ENCODE measurements at regions not wholly inside any gene's neighbourhood (a gene's known extent, or its start where the extent isn't known, plus 50 kb on each side); places are given as distances from the start of the nearest gene placed in this dataset.

DNA sequence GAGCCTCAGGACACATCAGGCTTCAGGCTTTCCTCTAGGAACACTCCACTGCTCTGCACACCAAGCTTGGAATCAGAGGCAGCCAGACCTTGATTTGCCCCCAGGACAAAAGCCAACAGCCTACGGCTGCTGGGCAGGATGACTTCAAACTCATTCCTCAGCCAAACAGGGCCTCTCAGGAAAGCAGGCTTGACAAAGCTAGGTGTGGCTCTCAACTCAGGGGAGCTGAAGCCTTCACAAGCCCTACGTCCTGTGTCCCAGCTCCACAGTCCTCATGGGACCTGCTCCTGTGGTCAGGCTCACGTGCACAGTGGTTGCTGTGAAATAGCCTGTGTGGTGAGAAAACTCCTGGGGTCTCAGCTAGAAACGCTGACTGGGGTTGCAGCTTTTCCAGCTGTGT lies 398.9 kb upstream of the ZNF507 start:
- H2AFZ ChIP-seq (ENCODE audit: low read depth), result no peak overlapping the region
- TF ChIP-seq EZH2phosphoT487 (IDR thresholded peaks at IDR 0.05; ENCODE audit: borderline replicate concordance, low read depth) (no peak), CHD2 (IDR thresholded peaks at IDR 0.05; ENCODE audit: low read length, partially characterized antibody) (no peak), MEF2A (IDR thresholded peaks at IDR 0.05; ENCODE audit: borderline replicate concordance, low read depth) (no peak), MXI1 (IDR thresholded peaks at IDR 0.05; ENCODE audit: low read depth, low read length) (no peak), SMC3 (IDR thresholded peaks at IDR 0.05; ENCODE audit: low read depth, low read length) (no peak), EP300 (IDR thresholded peaks at IDR 0.05; ENCODE audit: borderline replicate concordance in 1 of 2, low read depth in 1 of 2, low read length in 1 of 2) (no peak)
- TF ChIP-seq, protein P1, sequence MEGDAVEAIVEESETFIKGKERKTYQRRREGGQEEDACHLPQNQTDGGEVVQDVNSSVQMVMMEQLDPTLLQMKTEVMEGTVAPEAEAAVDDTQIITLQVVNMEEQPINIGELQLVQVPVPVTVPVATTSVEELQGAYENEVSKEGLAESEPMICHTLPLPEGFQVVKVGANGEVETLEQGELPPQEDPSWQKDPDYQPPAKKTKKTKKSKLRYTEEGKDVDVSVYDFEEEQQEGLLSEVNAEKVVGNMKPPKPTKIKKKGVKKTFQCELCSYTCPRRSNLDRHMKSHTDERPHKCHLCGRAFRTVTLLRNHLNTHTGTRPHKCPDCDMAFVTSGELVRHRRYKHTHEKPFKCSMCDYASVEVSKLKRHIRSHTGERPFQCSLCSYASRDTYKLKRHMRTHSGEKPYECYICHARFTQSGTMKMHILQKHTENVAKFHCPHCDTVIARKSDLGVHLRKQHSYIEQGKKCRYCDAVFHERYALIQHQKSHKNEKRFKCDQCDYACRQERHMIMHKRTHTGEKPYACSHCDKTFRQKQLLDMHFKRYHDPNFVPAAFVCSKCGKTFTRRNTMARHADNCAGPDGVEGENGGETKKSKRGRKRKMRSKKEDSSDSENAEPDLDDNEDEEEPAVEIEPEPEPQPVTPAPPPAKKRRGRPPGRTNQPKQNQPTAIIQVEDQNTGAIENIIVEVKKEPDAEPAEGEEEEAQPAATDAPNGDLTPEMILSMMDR (IDR thresholded peaks at IDR 0.05), result no peak
- TF ChIP-seq, protein P2, sequence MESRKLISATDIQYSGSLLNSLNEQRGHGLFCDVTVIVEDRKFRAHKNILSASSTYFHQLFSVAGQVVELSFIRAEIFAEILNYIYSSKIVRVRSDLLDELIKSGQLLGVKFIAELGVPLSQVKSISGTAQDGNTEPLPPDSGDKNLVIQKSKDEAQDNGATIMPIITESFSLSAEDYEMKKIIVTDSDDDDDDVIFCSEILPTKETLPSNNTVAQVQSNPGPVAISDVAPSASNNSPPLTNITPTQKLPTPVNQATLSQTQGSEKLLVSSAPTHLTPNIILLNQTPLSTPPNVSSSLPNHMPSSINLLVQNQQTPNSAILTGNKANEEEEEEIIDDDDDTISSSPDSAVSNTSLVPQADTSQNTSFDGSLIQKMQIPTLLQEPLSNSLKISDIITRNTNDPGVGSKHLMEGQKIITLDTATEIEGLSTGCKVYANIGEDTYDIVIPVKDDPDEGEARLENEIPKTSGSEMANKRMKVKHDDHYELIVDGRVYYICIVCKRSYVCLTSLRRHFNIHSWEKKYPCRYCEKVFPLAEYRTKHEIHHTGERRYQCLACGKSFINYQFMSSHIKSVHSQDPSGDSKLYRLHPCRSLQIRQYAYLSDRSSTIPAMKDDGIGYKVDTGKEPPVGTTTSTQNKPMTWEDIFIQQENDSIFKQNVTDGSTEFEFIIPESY (IDR thresholded peaks at IDR 0.05; ENCODE audit: borderline replicate concordance, low read depth), result no peak
- TF ChIP-seq, protein P3, sequence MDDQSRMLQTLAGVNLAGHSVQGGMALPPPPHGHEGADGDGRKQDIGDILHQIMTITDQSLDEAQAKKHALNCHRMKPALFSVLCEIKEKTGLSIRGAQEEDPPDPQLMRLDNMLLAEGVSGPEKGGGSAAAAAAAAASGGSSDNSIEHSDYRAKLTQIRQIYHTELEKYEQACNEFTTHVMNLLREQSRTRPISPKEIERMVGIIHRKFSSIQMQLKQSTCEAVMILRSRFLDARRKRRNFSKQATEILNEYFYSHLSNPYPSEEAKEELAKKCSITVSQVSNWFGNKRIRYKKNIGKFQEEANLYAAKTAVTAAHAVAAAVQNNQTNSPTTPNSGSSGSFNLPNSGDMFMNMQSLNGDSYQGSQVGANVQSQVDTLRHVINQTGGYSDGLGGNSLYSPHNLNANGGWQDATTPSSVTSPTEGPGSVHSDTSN (IDR thresholded peaks at IDR 0.05), result no peak
- TF ChIP-seq, protein P4, sequence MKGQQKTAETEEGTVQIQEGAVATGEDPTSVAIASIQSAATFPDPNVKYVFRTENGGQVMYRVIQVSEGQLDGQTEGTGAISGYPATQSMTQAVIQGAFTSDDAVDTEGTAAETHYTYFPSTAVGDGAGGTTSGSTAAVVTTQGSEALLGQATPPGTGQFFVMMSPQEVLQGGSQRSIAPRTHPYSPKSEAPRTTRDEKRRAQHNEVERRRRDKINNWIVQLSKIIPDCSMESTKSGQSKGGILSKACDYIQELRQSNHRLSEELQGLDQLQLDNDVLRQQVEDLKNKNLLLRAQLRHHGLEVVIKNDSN (IDR thresholded peaks at IDR 0.05; ENCODE audit: borderline replicate concordance, low read depth), result no peak
- TF ChIP-seq, protein P5, sequence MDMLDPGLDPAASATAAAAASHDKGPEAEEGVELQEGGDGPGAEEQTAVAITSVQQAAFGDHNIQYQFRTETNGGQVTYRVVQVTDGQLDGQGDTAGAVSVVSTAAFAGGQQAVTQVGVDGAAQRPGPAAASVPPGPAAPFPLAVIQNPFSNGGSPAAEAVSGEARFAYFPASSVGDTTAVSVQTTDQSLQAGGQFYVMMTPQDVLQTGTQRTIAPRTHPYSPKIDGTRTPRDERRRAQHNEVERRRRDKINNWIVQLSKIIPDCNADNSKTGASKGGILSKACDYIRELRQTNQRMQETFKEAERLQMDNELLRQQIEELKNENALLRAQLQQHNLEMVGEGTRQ (IDR thresholded peaks at IDR 0.05; ENCODE audit: borderline replicate concordance, low read depth, low read length), result no peak
- H3K9ac ChIP-seq, result no peak overlapping the region
- H3F3A ChIP-seq (replicated peaks; ENCODE audit: insufficient read depth), result no peaks in the 10 kb centered on the region
- no peak overlapping the region for H3K4me2 ChIP-seq
- no peaks in the 10 kb centered on the region for H3K79me2 ChIP-seq (ENCODE audit: insufficient read depth)
- no peaks in the 10 kb centered on the region for H3K9me2 ChIP-seq
- no peaks in the 10 kb centered on the region for H4K20me1 ChIP-seq (ENCODE audit: insufficient read depth)
- no peaks in the 10 kb centered on the region for H3K27me3 ChIP-seq (ENCODE audit: insufficient read depth)
- no peaks in the 10 kb centered on the region for H3K36me3 ChIP-seq (replicated peaks in 1 of 2; ENCODE audit: control insufficient read depth in 1 of 2, insufficient read depth in 2 of 2, low read length in 1 of 2)
- H3K4me1 ChIP-seq (ENCODE audit: control insufficient read depth in 1 of 2, insufficient read depth in 2 of 2, low read depth in 1 of 2, low read length in 1 of 2), result peaks cover 0 to 15% of the 10 kb centered on the region in 2 experiments; a peak in 2 of 4 replicates
- no peak overlapping the region for H3K27ac ChIP-seq (ENCODE audit: low read depth in 2 of 2, low read length in 1 of 2)
- ChIA-PET CTCF (interaction anchor here (1.0 to 1.3 kb wide), 2 partner anchors 278 to 1264 kb away, joined by 3 to 4 read pairs; no protein-coding TSS in a partner anchor), POLR2A (no interaction called here)
- DNase-seq, result no peak
- WGBS (ENCODE audit: low lambda C conversion rate), result 25% methylated on average over 1 of the region's 4 CpGs
- H3K9me3 ChIP-seq, result no peaks in the 10 kb centered on the region
- H3K4me3 ChIP-seq (ENCODE audit: low read depth in 2 of 2, low read length in 1 of 2), result no peak overlapping the region

All from SK-N-SH (cell line).